Heart left ventricle (tissue), 13 donors: ENCODE measurements at regions not wholly inside any gene's neighbourhood (a gene's known extent, or its start where the extent isn't known, plus 50 kb on each side); places are given as distances from the start of the nearest gene placed in this dataset.

Source experiments
- POLR2A ChIP-seq, 2 donors: fragments of 450-650 bp; IDR thresholded peaks; one replicate each; pipeline ENCODE4 v1.6.1; 2017; ENCODE audit warnings: antibody characterized with exemption in 2 of 2, mild to moderate bottlenecking in 2 of 2, moderate library complexity in 2 of 2
- TF ChIP-seq, protein P1 (sequence below), 12 donors: fragments of 200-600 bp; sonication (generic) in 4 of 12; IDR thresholded peaks; one replicate each; pipeline versions ENCODE4 v1.5.0 to v1.8.0; 2018 to 2022; ENCODE audit warnings: antibody characterized with exemption in 12 of 12, mild to moderate bottlenecking in 5 of 12
- donor health status: ischemic (EF 13 %, LVEDD 7.1; RV severe dilation, severe dysfunction).
- donor health status: DM: no; HTN: yes; CAD: no.
- donor health status: DM: no; HTN: no; CAD: no.
- donor health status: ischemic (EF 25% LVEDD 6.9; RV normal size, moderate dysfunction).
- donor health status: ischemic (EF 25% LVEDD 5.7; RV mildly dilated, moderate dysfunction).
- donor health status: ischemic (EF 35%, LVEDD 5.7; RV mildly dilated, moderate dysfunction).
- donor health status: nonischemic (EF 11% LVEDD 7.7; RV severe dilation, severe dysfunction).
- donor health status: DM: yes; HTN: yes; CAD: no.
- donor health status: PGD.
- donor health status: ischemic (EF 29% LVEDD 5.4; RV normal size, mild dysfunction).
- donor health status: nonischemic (EF 23%, LVEDD 6.1; RV moderate dilation, normal function).

DNA sequence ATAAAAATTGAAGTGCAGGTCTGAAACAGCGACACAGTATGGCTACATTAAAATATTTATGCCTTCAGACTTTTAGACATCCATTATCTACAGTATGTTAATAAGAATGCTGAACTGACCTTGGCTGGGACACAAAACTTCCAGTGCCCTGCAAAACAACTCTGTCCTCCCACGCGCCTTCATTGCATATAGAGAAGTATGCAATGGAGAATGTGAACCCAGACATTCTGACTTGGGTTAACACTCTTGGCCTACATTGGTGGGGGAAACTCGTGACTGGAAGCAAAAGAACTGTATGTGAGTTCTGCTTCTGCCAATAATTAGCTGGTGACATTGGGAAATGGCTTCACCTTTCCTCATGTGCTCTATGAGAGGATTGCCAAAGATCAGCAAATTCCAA, 110.5 kb upstream of the SLC24A5 start:
- TF ChIP-seq, protein P1, sequence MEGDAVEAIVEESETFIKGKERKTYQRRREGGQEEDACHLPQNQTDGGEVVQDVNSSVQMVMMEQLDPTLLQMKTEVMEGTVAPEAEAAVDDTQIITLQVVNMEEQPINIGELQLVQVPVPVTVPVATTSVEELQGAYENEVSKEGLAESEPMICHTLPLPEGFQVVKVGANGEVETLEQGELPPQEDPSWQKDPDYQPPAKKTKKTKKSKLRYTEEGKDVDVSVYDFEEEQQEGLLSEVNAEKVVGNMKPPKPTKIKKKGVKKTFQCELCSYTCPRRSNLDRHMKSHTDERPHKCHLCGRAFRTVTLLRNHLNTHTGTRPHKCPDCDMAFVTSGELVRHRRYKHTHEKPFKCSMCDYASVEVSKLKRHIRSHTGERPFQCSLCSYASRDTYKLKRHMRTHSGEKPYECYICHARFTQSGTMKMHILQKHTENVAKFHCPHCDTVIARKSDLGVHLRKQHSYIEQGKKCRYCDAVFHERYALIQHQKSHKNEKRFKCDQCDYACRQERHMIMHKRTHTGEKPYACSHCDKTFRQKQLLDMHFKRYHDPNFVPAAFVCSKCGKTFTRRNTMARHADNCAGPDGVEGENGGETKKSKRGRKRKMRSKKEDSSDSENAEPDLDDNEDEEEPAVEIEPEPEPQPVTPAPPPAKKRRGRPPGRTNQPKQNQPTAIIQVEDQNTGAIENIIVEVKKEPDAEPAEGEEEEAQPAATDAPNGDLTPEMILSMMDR (IDR thresholded peaks at IDR 0.05): no peak
- TF ChIP-seq POLR2A (IDR thresholded peaks at IDR 0.05): no peak
